Vagina (tissue), 2 donors: ENCODE measurements at regions not wholly inside any gene's neighbourhood (a gene's known extent, or its start where the extent isn't known, plus 50 kb on each side); places are given as distances from the start of the nearest gene placed in this dataset.

Experiments
- POLR2A ChIP-seq, 2 donors: fragments of 450-650 bp; IDR thresholded peaks; one replicate each; pipeline ENCODE4 v1.6.1; 2017; ENCODE audit warnings: antibody characterized with exemption in 2 of 2, mild to moderate bottlenecking in 2 of 2, moderate library complexity in 2 of 2
- TF ChIP-seq, protein P1 (sequence below), 3 experiments: fragments of 450-650 bp in 2 of 3; fragments of 200-600 bp in 1 of 3; sonication (generic) in 1 of 3; IDR thresholded peaks; one replicate each; pipeline ENCODE4 v1.5.1; 2017 to 2019; ENCODE audit warnings: antibody characterized with exemption in 3 of 3, mild to moderate bottlenecking in 2 of 3, moderate library complexity in 2 of 3

DNA sequence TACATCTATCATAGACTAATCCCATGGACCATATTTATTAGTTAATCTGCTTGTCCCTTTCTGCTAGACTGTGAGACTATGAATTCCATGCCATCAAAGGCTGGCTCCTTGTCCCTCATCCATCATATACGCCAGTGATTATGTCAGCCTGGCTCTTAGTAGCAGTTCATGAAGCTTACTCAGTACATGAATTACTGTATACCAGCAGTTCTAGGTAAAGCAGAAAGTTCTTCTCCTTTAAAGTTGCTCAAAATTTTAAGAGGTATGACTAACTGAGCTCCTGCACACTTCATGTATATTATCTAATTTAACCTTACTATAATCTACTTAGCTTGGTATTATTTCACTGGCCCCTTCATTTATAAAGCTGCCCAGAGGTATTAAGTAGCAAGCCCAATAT lies 190.9 kb upstream of the TBL1XR1 start:
- TF ChIP-seq, protein P1, sequence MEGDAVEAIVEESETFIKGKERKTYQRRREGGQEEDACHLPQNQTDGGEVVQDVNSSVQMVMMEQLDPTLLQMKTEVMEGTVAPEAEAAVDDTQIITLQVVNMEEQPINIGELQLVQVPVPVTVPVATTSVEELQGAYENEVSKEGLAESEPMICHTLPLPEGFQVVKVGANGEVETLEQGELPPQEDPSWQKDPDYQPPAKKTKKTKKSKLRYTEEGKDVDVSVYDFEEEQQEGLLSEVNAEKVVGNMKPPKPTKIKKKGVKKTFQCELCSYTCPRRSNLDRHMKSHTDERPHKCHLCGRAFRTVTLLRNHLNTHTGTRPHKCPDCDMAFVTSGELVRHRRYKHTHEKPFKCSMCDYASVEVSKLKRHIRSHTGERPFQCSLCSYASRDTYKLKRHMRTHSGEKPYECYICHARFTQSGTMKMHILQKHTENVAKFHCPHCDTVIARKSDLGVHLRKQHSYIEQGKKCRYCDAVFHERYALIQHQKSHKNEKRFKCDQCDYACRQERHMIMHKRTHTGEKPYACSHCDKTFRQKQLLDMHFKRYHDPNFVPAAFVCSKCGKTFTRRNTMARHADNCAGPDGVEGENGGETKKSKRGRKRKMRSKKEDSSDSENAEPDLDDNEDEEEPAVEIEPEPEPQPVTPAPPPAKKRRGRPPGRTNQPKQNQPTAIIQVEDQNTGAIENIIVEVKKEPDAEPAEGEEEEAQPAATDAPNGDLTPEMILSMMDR (IDR thresholded peaks at IDR 0.05): no peak
- TF ChIP-seq POLR2A (IDR thresholded peaks at IDR 0.05): no peak
